Activated B cell treated with CpG ODN at 0.5 μM for 24 hours (primary cell): ENCODE measurements at regions not wholly inside any gene's neighbourhood (a gene's known extent, or its start where the extent isn't known, plus 50 kb on each side); places are given as distances from the start of the nearest gene placed in this dataset.

Experiments
- ATAC-seq: fragments of 200-7000 bp; cut with Tn5 transposase; one replicate; pipeline ENCODE4 v1.10.0; 2021; ENCODE audit warnings: low read depth, mild to moderate bottlenecking, moderate library complexity
- CTCF ChIA-PET: fragments of 350-600 bp; sonication (Branson Sonifier 250); formaldehyde crosslinking; loops from one replicate; lab custom pipeline; 2021; ENCODE audit warnings: antibody characterized with exemption; lab: Charles Lee
- POLR2A ChIA-PET: fragments of 350-600 bp; sonication (Branson Sonifier 250); formaldehyde crosslinking; loops from one replicate; lab custom pipeline; 2021; ENCODE audit warnings: antibody characterized with exemption; lab: Charles Lee
- DNase-seq: peaks from one replicate; pipeline ENCODE4 v3.0.0; 2022
- H3K27ac Mint-ChIP-seq: one replicate; pipeline ENCODE4 v1.8.0; 2020; ENCODE audit warnings: mixed read lengths
- H3K27me3 Mint-ChIP-seq: one replicate; pipeline ENCODE4 v1.8.0; 2021; ENCODE audit warnings: mixed read lengths
- H3K36me3 Mint-ChIP-seq: one replicate; pipeline ENCODE4 v1.8.0; 2021; ENCODE audit warnings: low read depth, mixed read lengths
- H3K4me1 Mint-ChIP-seq: one replicate; pipeline ENCODE4 v1.8.0; 2021; ENCODE audit warnings: mixed read lengths
- H3K4me3 Mint-ChIP-seq: one replicate; pipeline ENCODE4 v1.8.0; 2020; ENCODE audit warnings: mild to moderate bottlenecking, mixed read lengths
- H3K9me3 Mint-ChIP-seq: one replicate; pipeline ENCODE4 v1.8.0; 2020; ENCODE audit warnings: mixed read lengths
- intact Hi-C: fragments of 100-400 bp; cut with micrococcal nuclease; formaldehyde crosslinking; loops from one replicate; pipeline ENCODE4 v1.15.1; 2024
- TF ChIP-seq, protein P1 (sequence below): fragments of 200-600 bp; IDR thresholded peaks from one replicate; pipeline ENCODE4 v1.8.0; 2022; ENCODE audit warnings: antibody characterized with exemption, mild to moderate bottlenecking

DNA sequence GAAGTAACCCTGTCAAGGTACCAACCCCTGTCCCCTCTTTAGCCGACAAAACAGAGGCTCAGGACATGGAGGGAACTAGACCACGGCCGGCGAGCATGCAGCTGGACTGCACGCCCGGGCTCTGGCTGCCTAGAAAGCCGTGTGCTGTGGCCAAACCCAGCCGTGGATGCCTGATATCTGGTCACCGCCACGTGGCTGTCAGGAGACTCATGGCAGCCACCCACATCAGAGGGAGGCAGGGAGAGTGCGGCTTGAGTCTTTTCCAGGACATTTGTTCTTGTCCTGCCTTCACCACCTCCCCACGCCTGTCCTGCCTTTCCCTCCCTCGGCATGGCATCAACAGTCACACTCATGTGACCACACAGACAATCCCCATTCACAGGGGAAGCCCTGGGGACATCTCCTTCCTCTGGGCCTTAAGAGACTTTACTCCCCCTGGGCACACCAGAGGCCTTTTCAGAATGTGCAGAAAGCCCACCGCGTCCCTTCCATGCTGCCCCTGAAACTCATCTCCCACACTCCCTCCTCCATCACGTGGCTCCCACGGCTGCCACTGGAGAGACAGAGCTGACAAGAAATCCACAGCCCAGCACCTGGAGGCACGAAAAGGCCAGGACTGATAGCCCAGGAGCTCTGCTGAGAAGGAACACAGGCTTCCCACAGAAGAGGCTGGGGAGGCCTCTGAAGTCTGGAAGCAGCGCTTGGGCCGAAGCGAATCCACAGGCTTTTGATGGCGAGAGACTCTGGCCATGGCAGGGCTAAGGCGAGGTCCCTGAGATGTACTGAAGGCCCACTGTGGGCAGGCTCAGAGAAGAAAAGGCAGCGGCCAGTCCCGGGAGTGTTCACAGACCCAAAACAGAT, 71.2 kb upstream of the IQSEC1 start:
- ATAC-seq (no peak), DNase-seq (no peak)
- TF ChIP-seq, protein P1, sequence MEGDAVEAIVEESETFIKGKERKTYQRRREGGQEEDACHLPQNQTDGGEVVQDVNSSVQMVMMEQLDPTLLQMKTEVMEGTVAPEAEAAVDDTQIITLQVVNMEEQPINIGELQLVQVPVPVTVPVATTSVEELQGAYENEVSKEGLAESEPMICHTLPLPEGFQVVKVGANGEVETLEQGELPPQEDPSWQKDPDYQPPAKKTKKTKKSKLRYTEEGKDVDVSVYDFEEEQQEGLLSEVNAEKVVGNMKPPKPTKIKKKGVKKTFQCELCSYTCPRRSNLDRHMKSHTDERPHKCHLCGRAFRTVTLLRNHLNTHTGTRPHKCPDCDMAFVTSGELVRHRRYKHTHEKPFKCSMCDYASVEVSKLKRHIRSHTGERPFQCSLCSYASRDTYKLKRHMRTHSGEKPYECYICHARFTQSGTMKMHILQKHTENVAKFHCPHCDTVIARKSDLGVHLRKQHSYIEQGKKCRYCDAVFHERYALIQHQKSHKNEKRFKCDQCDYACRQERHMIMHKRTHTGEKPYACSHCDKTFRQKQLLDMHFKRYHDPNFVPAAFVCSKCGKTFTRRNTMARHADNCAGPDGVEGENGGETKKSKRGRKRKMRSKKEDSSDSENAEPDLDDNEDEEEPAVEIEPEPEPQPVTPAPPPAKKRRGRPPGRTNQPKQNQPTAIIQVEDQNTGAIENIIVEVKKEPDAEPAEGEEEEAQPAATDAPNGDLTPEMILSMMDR: no peak
- ChIA-PET POLR2A (interaction anchor here (0.6 kb wide), 2 partner anchors 13 to 871 kb away, joined by 3 to 6 read pairs; no protein-coding TSS in a partner anchor), CTCF (no interaction called here)
- Mint-ChIP-seq H3K4me1 (no peaks in the 10 kb centered on the region), H3K27ac (no peak overlapping the region), H3K4me3 (no peak overlapping the region), H3K27me3 (peaks cover 27% of the 10 kb centered on the region), H3K36me3 (no peaks in the 10 kb centered on the region), H3K9me3 (no peaks in the 10 kb centered on the region)
- intact Hi-C loops: no loop called here

DNA sequence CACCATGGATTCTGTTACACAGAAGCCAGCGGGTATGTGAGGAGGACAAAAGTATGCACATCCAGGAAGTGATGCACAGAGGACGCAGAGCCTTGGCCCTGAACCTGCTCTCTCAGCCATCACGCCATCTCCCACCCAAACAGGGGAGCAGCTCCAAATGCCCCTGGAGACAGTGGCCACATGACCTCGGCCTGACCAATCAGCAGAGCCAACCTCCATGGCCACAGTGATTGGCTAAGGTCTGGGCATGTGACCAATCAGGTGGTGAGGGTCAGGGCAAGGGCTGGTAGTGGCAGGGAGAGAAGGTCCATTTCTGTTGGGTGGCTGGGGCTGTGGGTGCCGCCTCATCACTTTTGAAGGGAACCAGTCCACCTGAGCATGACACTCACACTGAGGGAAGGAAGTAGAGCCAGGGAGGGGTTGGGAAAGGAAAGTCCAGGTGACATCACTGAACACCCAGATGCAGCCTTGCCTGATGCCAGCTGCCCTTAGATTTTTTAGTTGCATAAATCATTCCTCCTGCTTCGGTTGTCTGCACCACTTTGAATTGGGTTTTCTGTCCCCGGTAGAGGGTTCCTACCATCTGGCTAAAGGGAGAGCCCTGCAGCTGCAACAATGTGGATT, 70.3 kb upstream of the IQSEC1 start:
- Mint-ChIP-seq H3K36me3 (no peaks in the 10 kb centered on the region), H3K4me1 (no peaks in the 10 kb centered on the region), H3K27ac (no peak overlapping the region), H3K4me3 (no peak overlapping the region), H3K9me3 (no peaks in the 10 kb centered on the region), H3K27me3 (peaks cover 27% of the 10 kb centered on the region)
- TF ChIP-seq, protein P1: no peak
- POLR2A ChIA-PET: interaction anchor here (0.6 kb wide), 1 partner anchor 870 kb away, joined by 3 read pairs; no protein-coding TSS in a partner anchor
- intact Hi-C loops: no loop called here
- ATAC-seq (no peak), DNase-seq (no peak)
- CTCF ChIA-PET: no interaction called here

DNA sequence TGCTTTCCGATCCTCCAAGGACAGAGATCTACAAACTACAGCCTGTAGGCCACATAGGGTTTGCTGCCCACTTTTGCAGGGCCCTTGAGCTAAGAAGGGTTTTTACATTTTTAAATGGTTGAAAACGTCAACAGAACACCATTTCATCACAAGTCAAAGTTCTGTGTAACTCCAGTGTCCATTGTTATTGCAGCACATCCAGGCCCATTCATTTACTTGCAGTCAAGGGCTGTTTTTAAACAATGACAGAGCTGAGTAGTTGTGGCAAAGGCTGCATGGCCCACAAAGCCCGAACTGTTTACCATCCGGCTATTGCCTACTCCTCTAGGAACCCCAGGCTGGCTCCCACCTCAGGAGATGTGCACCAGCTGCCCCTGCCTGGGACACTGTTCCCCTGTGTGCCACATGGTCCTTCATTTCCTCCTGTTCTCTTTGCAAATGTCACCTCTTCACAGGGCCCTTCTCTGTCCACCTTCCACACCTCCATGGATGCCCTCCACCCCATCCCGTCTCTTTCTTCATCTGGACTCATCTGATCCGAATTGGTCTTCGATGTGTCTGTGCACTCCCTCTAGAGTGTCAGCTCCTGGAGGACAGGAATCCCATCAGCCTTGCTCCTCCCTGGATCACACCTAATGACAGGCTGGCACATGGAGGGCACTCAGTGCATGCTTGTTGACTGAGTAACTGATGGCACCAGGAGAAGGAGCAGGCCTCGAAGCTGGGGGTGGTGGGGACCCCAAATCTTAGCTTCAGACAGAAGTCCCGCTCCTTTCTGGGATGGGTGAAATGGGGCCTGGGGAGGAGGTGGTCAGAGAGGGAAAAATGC, 69.5 kb upstream of the IQSEC1 start:
- Mint-ChIP-seq H3K4me1 (no peaks in the 10 kb centered on the region), H3K9me3 (no peaks in the 10 kb centered on the region), H3K27me3 (peaks cover 30% of the 10 kb centered on the region), H3K4me3 (no peak overlapping the region), H3K27ac (no peak overlapping the region), H3K36me3 (no peaks in the 10 kb centered on the region)
- TF ChIP-seq, protein P1: no peak
- ChIA-PET CTCF (no interaction called here), POLR2A (no interaction called here)
- no peak for DNase-seq
- no peak for ATAC-seq
- intact Hi-C loops: no loop called here

DNA sequence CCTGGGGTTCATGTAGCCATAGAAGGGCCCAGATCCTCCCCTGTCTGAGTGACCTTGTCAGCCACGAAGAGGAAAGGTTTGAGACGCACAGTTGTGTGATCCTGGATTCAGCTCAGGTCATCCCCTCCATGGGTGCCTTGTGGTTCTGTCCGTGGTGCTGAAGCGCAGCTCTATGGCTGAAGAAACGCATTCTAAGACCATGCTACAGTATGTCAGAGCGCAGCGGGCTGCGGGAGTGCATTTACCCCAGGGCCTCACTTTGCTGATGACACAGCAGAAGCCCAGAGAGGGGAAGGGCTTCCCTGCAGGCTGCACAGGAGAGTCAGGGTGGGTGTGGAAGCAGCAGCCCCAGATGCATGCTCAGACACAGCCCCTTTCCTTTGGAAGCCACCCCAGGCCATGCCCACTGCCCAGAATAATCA, 68.8 kb upstream of the IQSEC1 start:
- peaks cover 30% of the 10 kb centered on the region for H3K27me3 Mint-ChIP-seq
- POLR2A ChIA-PET: no interaction called here
- no peak for ATAC-seq
- intact Hi-C loops: no loop called here
- H3K9me3 Mint-ChIP-seq: no peaks in the 10 kb centered on the region
- H3K4me1 Mint-ChIP-seq: no peaks in the 10 kb centered on the region
- H3K27ac Mint-ChIP-seq: no peak overlapping the region
- no peak overlapping the region for H3K4me3 Mint-ChIP-seq
- CTCF ChIA-PET: no interaction called here
- no peak for DNase-seq
- TF ChIP-seq, protein P1: no peak
- H3K36me3 Mint-ChIP-seq: no peaks in the 10 kb centered on the region
